ENCODE measurements at regions not wholly inside any gene's neighbourhood (a gene's known extent, or its start where the extent isn't known, plus 50 kb on each side); places are given as distances from the start of the nearest gene placed in this dataset.

GRCh38 chr10:108453166-108453565 is 1288.7 kb upstream of the SORCS1 start:
- intact Hi-C loops (cut with DNase I) = no loop called here
- no peak overlapping the region for H3K4me3 ChIP-seq
- TF ChIP-seq POLR2A (IDR thresholded peaks at IDR 0.05; ENCODE audit: low read depth) (no peak), POLR2AphosphoS5 (IDR thresholded peaks at IDR 0.05) (no peak), EP300 (IDR thresholded peaks at IDR 0.05) (no peak)
- TF ChIP-seq, protein P1, sequence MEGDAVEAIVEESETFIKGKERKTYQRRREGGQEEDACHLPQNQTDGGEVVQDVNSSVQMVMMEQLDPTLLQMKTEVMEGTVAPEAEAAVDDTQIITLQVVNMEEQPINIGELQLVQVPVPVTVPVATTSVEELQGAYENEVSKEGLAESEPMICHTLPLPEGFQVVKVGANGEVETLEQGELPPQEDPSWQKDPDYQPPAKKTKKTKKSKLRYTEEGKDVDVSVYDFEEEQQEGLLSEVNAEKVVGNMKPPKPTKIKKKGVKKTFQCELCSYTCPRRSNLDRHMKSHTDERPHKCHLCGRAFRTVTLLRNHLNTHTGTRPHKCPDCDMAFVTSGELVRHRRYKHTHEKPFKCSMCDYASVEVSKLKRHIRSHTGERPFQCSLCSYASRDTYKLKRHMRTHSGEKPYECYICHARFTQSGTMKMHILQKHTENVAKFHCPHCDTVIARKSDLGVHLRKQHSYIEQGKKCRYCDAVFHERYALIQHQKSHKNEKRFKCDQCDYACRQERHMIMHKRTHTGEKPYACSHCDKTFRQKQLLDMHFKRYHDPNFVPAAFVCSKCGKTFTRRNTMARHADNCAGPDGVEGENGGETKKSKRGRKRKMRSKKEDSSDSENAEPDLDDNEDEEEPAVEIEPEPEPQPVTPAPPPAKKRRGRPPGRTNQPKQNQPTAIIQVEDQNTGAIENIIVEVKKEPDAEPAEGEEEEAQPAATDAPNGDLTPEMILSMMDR (IDR thresholded peaks at IDR 0.05) = no peak
- DNase-seq (ENCODE audit: extremely low spot score) = no peak
- no peaks in the 10 kb centered on the region for H3K4me1 ChIP-seq
- H3K27me3 ChIP-seq = no peaks in the 10 kb centered on the region
- no peak overlapping the region for H3K27ac ChIP-seq (replicated peaks in 1 of 4)
- H3K36me3 ChIP-seq = no peaks in the 10 kb centered on the region
- H3K9me3 ChIP-seq = no peaks in the 10 kb centered on the region

DNA sequence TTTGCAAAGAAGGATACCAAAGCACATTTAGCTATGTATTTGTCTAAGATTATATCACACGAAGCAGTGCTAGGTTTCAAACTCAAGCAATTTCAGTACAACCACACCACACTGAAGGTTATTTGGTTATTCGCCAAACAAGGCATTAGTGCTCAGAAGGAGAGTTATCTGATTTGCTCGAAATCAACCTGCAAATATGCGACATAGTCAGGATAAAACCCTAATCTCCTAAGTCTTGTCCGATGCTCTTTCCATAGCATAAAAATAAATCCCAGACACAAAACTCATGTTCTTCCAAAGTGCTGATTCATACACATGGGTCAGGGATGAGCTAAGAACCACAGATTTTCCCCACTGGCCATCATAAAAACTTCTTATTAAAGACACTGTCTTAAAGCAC is 1288.0 kb upstream of the SORCS1 start:
- Histone ChIP-seq H3K4me3 (no peak overlapping the region), H3K36me3 (no peaks in the 10 kb centered on the region), H3K9me3 (no peaks in the 10 kb centered on the region), H3K4me1 (no peaks in the 10 kb centered on the region), H3K27me3 (no peaks in the 10 kb centered on the region), H3K27ac (replicated peaks in 1 of 4) (no peak overlapping the region)
- DNase-seq (ENCODE audit: extremely low spot score) = no peak
- no peak for TF ChIP-seq EP300 (IDR thresholded peaks at IDR 0.05)
- no peak for TF ChIP-seq POLR2AphosphoS5 (IDR thresholded peaks at IDR 0.05)
- TF ChIP-seq, protein P1 (IDR thresholded peaks at IDR 0.05) = no peak
- intact Hi-C loops (cut with DNase I) = no loop called here
- WGBS = 86% methylated on average over 5 of the region's 5 CpGs

DNA sequence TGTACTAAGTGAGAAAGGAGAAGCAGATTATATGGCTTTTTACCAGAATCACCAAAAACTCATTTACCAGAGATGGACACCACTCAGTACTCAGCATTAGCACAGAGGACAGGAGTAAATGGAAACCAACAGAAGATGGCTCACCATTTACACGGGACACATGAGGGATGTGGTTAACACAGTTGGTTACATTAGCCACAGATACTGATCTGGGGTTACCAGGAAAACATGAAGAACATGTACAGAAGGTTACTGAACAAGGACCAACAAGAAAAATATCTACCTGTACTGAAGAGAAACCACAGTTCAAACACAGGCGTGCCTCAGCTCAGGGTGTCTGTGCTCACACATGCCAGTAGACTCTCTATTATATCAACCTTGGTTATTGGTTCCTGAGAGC is 1285.8 kb upstream of the SORCS1 start:
- Histone ChIP-seq H3K27ac (replicated peaks in 1 of 4) (no peak overlapping the region), H3K4me1 (no peaks in the 10 kb centered on the region), H3K9me3 (no peaks in the 10 kb centered on the region), H3K4me3 (no peak overlapping the region), H3K27me3 (no peaks in the 10 kb centered on the region), H3K36me3 (no peaks in the 10 kb centered on the region)
- peak; percentile 24 for DNase-seq (ENCODE audit: extremely low spot score)
- intact Hi-C loops (cut with DNase I) = no loop called here
- 87% methylated on average over 2 of the region's 2 CpGs for WGBS
- TF ChIP-seq POLR2AphosphoS5 (IDR thresholded peaks at IDR 0.05) = no peak
- no peak for TF ChIP-seq POLR2A (IDR thresholded peaks at IDR 0.05; ENCODE audit: low read depth)
- no peak for TF ChIP-seq EP300 (IDR thresholded peaks at IDR 0.05)
- TF ChIP-seq, protein P1 (IDR thresholded peaks at IDR 0.05) = no peak

DNA sequence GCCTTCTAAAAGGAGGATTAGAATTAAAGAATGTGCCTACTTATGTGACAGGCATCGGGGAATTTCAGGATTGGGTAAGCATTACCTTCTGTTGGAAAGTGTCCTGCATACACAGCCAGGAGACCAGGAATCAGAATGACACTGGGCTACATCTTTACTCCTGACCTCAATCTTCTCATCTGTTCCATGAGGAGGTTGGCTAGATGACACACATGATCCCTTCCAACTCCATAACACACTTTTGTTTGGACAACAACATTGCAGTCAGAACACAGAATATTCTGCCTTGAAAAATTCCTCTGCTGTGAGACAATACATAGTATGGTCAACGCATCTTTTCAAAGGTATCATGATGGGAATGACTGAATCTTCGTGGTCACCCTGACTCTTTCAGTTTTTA is 1281.2 kb upstream of the SORCS1 start:
- Histone ChIP-seq H3K4me1 (no peaks in the 10 kb centered on the region), H3K36me3 (no peaks in the 10 kb centered on the region), H3K27me3 (no peaks in the 10 kb centered on the region), H3K9me3 (no peaks in the 10 kb centered on the region), H3K27ac (replicated peaks in 1 of 4) (no peak overlapping the region), H3K4me3 (no peak overlapping the region)
- WGBS = 82% methylated on average over 3 of the region's 3 CpGs
- TF ChIP-seq POLR2AphosphoS5 (IDR thresholded peaks at IDR 0.05) (no peak), EP300 (IDR thresholded peaks at IDR 0.05) (no peak), POLR2A (IDR thresholded peaks at IDR 0.05; ENCODE audit: low read depth) (no peak)
- TF ChIP-seq, protein P1 (IDR thresholded peaks at IDR 0.05) = no peak
- intact Hi-C loops (cut with DNase I) = no loop called here
- peak; percentile 47 for DNase-seq (ENCODE audit: extremely low spot score)

- DNase-seq (ENCODE audit: extremely low spot score) = peak; percentile 8
- no peak overlapping the region for H3K27ac ChIP-seq (replicated peaks in 1 of 4)
- no peaks in the 10 kb centered on the region for H3K4me1 ChIP-seq
- intact Hi-C loops (cut with DNase I) = no loop called here
- 93% methylated on average over 2 of the region's 2 CpGs for WGBS
- H3K27me3 ChIP-seq = no peaks in the 10 kb centered on the region
- no peak overlapping the region for H3K4me3 ChIP-seq
- no peaks in the 10 kb centered on the region for H3K9me3 ChIP-seq
- TF ChIP-seq EP300 (IDR thresholded peaks at IDR 0.05) (no peak), POLR2AphosphoS5 (IDR thresholded peaks at IDR 0.05) (no peak), POLR2A (IDR thresholded peaks at IDR 0.05; ENCODE audit: low read depth) (no peak)
- TF ChIP-seq, protein P1 (IDR thresholded peaks at IDR 0.05) = no peak
- H3K36me3 ChIP-seq = no peaks in the 10 kb centered on the region
These were observed 1279.1 kb upstream of the SORCS1 start for GRCh38 chr10:108443636-108444035.
